ENCODE measurements at regions not wholly inside any gene's neighbourhood (a gene's known extent, or its start where the extent isn't known, plus 50 kb on each side); places are given as distances from the start of the nearest gene placed in this dataset.

DNA sequence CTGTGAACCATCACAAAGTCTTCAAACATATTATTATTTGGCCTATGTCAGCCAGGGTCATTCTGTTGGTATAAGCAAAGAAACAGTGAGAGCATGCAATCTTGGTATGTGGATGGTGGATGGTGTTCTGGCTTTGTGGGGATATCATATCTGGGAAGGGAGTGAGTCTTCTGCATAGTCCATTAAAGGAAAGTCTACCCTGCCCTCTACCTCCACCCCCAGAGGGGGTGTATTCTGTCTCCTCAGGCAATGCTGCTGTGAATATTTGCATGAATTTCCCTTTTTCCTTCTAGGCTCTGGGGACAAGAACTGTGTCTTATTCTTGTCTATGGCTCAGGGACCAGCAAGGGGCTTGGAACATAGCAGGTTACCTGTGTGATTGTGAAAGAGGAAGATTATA is 495.8 kb downstream of the PDCD6IP start:
- TF ChIP-seq, protein P1, sequence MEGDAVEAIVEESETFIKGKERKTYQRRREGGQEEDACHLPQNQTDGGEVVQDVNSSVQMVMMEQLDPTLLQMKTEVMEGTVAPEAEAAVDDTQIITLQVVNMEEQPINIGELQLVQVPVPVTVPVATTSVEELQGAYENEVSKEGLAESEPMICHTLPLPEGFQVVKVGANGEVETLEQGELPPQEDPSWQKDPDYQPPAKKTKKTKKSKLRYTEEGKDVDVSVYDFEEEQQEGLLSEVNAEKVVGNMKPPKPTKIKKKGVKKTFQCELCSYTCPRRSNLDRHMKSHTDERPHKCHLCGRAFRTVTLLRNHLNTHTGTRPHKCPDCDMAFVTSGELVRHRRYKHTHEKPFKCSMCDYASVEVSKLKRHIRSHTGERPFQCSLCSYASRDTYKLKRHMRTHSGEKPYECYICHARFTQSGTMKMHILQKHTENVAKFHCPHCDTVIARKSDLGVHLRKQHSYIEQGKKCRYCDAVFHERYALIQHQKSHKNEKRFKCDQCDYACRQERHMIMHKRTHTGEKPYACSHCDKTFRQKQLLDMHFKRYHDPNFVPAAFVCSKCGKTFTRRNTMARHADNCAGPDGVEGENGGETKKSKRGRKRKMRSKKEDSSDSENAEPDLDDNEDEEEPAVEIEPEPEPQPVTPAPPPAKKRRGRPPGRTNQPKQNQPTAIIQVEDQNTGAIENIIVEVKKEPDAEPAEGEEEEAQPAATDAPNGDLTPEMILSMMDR (IDR thresholded peaks at IDR 0.05; ENCODE audit: insufficient read depth, low read length, poor library complexity, severe bottlenecking) = no peak
- no peak for TF ChIP-seq EZH2phosphoT487 (conservative IDR thresholded peaks at IDR 0.05; ENCODE audit: low read length)
